ENCODE measurements at regions not wholly inside any gene's neighbourhood (a gene's known extent, or its start where the extent isn't known, plus 50 kb on each side); places are given as distances from the start of the nearest gene placed in this dataset.
"Not testable (repeated sequence)": the region's sequence is repeated elsewhere in the genome, so short reads cannot be mapped to it uniquely, and the experiment has no call there.

GRCh38 chr20:30418378-30418777, 839.1 kb upstream of the DEFB115 start:
- not testable (repeated sequence) for H3K36me3 ChIP-seq (ENCODE audit: control insufficient read depth, insufficient read depth, low read length); H3K4me1 ChIP-seq (ENCODE audit: control insufficient read depth, insufficient read depth, low read length); H3K27ac ChIP-seq (ENCODE audit: low read depth, low read length); H3K4me3 ChIP-seq (ENCODE audit: low read length); H3K9ac ChIP-seq (ENCODE audit: low read length); H3K27me3 ChIP-seq (ENCODE audit: control insufficient read depth, insufficient read depth, low read length)

- Histone ChIP-seq H3K4me1 (ENCODE audit: control insufficient read depth, insufficient read depth, low read length) (no peaks in the 10 kb centered on the region), H3K27me3 (ENCODE audit: control insufficient read depth, insufficient read depth, low read length) (no peaks in the 10 kb centered on the region), H3K36me3 (ENCODE audit: control insufficient read depth, insufficient read depth, low read length) (no peaks in the 10 kb centered on the region), H3K4me3 (ENCODE audit: low read length) (no peak overlapping the region), H3K9ac (ENCODE audit: low read length) (no peak overlapping the region), H3K27ac (ENCODE audit: low read depth, low read length) (no peak overlapping the region)
Observed at GRCh38 chr20:30419466-30419865, 838.0 kb upstream of the DEFB115 start.

DNA sequence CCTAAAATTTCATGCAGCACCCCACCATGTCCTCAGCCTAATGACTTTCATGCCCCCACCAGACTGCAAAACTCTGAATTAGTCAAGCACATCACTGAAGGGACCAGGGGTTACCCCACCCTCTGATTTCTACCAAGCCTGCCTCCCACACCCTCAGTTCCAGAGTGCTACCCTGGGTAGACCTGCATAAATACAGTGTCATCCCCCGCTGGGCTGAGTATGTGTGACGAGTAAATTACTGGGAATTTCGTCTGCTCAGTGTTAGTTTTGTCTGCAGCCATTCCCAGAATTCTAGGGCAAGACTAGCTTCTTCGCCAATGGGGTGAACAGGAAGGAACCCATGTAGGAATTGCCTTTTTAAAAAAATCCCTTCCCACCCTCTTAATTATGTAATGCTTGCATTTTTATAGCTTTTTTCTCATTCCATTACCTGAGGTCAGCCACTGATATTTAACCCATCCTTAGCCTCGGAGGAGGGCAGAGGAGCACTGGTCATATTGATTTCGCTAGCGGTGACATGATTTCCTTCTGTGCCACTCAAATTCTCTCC, 837.5 kb upstream of the DEFB115 start:
- H3K9ac ChIP-seq (ENCODE audit: low read length); H3K27ac ChIP-seq (ENCODE audit: low read depth, low read length); H3K27me3 ChIP-seq (ENCODE audit: control insufficient read depth, insufficient read depth, low read length); H3K4me1 ChIP-seq (ENCODE audit: control insufficient read depth, insufficient read depth, low read length); H3K36me3 ChIP-seq (ENCODE audit: control insufficient read depth, insufficient read depth, low read length); H3K4me3 ChIP-seq (ENCODE audit: low read length): not testable (repeated sequence)
